ENCODE measurements at regions not wholly inside any gene's neighbourhood (a gene's known extent, or its start where the extent isn't known, plus 50 kb on each side); places are given as distances from the start of the nearest gene placed in this dataset.

DNA sequence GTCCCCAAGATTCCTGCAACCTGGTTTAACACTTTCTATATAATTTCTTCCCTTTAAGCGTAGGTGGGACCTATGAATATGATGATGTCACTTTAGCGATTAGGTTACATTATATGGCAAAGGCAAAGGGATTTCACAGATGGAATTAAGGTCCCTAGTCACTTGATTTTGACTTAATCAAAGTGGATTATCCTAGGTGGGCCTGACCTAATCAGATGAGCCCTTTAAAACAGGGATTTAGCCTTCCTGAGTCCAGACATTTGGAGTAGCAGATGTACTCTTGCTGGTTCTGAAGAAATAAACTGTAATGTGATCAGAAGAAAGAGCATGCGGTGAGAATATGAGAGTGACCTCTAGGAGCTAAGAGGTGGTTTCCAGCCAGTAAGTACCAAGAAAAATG is 67.8 kb upstream of the LIN7C start:
- H3K27me3 Mint-ChIP-seq (ENCODE audit: insufficient read depth, unreplicated experiment) = no peaks in the 10 kb centered on the region
- H3K36me3 Mint-ChIP-seq (ENCODE audit: insufficient read depth, unreplicated experiment) = no peaks in the 10 kb centered on the region
- H3K4me1 Mint-ChIP-seq (ENCODE audit: insufficient read depth, unreplicated experiment) = no peaks in the 10 kb centered on the region
- no peak overlapping the region for H3K4me3 Mint-ChIP-seq (ENCODE audit: unreplicated experiment)
- intact Hi-C loops (cut with micrococcal nuclease) = no loop called here
- CTCF ChIA-PET = no interaction called here
- no TSS peak for BruUV-seq (replicated peaks)
- POLR2A ChIA-PET = no interaction called here
- no peaks in the 10 kb centered on the region for H3K9me3 Mint-ChIP-seq (ENCODE audit: unreplicated experiment)
- DNase-seq (ENCODE audit: unreplicated experiment) = no peak
- TF ChIP-seq, protein P1, sequence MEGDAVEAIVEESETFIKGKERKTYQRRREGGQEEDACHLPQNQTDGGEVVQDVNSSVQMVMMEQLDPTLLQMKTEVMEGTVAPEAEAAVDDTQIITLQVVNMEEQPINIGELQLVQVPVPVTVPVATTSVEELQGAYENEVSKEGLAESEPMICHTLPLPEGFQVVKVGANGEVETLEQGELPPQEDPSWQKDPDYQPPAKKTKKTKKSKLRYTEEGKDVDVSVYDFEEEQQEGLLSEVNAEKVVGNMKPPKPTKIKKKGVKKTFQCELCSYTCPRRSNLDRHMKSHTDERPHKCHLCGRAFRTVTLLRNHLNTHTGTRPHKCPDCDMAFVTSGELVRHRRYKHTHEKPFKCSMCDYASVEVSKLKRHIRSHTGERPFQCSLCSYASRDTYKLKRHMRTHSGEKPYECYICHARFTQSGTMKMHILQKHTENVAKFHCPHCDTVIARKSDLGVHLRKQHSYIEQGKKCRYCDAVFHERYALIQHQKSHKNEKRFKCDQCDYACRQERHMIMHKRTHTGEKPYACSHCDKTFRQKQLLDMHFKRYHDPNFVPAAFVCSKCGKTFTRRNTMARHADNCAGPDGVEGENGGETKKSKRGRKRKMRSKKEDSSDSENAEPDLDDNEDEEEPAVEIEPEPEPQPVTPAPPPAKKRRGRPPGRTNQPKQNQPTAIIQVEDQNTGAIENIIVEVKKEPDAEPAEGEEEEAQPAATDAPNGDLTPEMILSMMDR (IDR thresholded peaks at IDR 0.05; ENCODE audit: unreplicated experiment) = no peak
- H3K27ac Mint-ChIP-seq (ENCODE audit: low read depth, unreplicated experiment) = no peak overlapping the region

DNA sequence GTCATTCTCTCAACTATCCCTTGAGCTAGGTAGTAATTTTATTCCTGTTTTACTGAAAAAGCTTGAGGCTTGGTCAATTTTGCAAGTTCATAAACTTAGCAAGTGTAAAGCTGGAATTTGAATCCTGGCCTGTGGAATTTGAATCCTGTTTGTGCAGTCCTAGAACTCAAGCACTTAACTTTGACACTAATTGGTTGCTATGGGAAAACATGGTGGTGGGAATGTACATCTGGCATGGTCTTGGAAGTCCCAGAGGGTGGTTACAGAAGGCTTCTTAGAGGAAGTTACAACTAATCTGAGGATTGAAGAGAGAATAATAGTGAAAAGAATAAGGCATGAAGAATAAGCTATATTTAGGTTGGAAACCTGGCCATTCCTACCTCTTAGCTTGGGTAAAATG is 66.5 kb upstream of the LIN7C start:
- Mint-ChIP-seq H3K36me3 (ENCODE audit: insufficient read depth, unreplicated experiment) (no peaks in the 10 kb centered on the region), H3K4me3 (ENCODE audit: unreplicated experiment) (no peak overlapping the region), H3K27me3 (ENCODE audit: insufficient read depth, unreplicated experiment) (no peaks in the 10 kb centered on the region), H3K4me1 (ENCODE audit: insufficient read depth, unreplicated experiment) (no peaks in the 10 kb centered on the region), H3K9me3 (ENCODE audit: unreplicated experiment) (no peaks in the 10 kb centered on the region), H3K27ac (ENCODE audit: low read depth, unreplicated experiment) (no peak overlapping the region)
- no peak for DNase-seq (ENCODE audit: unreplicated experiment)
- BruUV-seq (replicated peaks) = no TSS peak
- CTCF ChIA-PET = no interaction called here
- intact Hi-C loops (cut with micrococcal nuclease) = no loop called here
- TF ChIP-seq, protein P1 (IDR thresholded peaks at IDR 0.05; ENCODE audit: unreplicated experiment) = no peak
- POLR2A ChIA-PET = interaction anchor here (0.6 kb wide), 1 partner anchor 255 kb away, joined by 3 read pairs; no protein-coding TSS in a partner anchor

DNA sequence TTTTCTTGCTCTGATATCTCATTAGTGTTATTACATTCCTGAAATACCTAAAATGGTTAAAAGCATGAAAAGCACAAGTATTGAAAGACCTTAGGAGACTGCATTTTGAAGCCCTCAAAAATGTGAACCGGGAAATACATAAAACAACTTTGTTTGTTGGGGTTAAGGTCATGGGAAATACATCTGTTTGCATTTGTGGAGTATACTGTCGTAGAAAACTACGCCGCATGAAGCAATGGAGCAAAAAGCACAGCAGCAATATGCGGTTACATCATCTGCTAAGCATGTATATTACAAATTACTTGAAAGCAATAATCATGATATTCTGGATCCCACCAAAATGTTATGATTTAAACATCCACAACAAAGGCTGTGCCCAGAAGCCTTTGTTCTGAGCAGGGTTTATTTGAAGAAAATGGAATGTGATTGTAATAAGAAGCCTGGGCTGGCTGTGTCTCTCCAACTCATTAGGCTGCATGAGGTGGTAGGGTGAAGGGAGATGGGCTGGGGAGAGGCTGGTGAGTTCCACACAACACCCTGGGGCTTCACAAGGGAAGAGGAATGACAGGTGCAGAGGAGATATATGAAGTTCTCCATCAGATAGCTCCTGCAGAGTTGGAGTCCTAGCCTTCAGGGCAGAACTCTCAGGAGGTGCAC is 64.7 kb upstream of the LIN7C start:
- DNase-seq (ENCODE audit: unreplicated experiment) = no peak
- no peak overlapping the region for H3K27ac Mint-ChIP-seq (ENCODE audit: low read depth, unreplicated experiment)
- intact Hi-C loops (cut with micrococcal nuclease) = no loop called here
- no peaks in the 10 kb centered on the region for H3K27me3 Mint-ChIP-seq (ENCODE audit: insufficient read depth, unreplicated experiment)
- no TSS peak for BruUV-seq (replicated peaks)
- ChIA-PET CTCF (interaction anchor here (0.6 to 0.9 kb wide), 3 partner anchors 9 to 1093 kb away, joined by 3 read pairs; no protein-coding TSS in a partner anchor), POLR2A (no interaction called here)
- H3K4me1 Mint-ChIP-seq (ENCODE audit: insufficient read depth, unreplicated experiment) = no peaks in the 10 kb centered on the region
- no peak overlapping the region for H3K4me3 Mint-ChIP-seq (ENCODE audit: unreplicated experiment)
- H3K9me3 Mint-ChIP-seq (ENCODE audit: unreplicated experiment) = no peaks in the 10 kb centered on the region
- H3K36me3 Mint-ChIP-seq (ENCODE audit: insufficient read depth, unreplicated experiment) = no peaks in the 10 kb centered on the region
- TF ChIP-seq, protein P1 (IDR thresholded peaks at IDR 0.05; ENCODE audit: unreplicated experiment) = no peak

DNA sequence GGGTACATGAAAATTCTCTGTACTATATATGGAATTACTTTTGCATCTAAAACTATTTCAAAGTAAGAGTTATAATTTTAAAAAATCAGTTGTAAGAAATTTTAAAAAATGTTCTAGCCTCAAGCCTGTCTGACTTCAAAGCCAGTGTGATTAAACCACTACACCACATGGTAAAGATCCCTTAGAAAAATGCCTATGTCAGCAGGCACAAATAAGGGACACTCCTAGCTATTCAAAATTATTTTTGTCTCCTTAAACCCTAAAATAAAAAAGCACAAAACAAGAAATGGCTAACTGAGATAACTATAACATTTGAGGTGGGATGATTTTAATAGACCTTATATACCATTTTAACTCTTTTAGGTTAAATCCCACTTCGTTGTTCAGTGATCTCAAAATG is 64.0 kb upstream of the LIN7C start:
- Mint-ChIP-seq H3K36me3 (ENCODE audit: insufficient read depth, unreplicated experiment) (no peaks in the 10 kb centered on the region), H3K4me1 (ENCODE audit: insufficient read depth, unreplicated experiment) (no peaks in the 10 kb centered on the region), H3K27ac (ENCODE audit: low read depth, unreplicated experiment) (no peak overlapping the region), H3K27me3 (ENCODE audit: insufficient read depth, unreplicated experiment) (no peaks in the 10 kb centered on the region), H3K9me3 (ENCODE audit: unreplicated experiment) (no peaks in the 10 kb centered on the region), H3K4me3 (ENCODE audit: unreplicated experiment) (no peak overlapping the region)
- BruUV-seq (replicated peaks) = no TSS peak
- intact Hi-C loops (cut with micrococcal nuclease) = no loop called here
- TF ChIP-seq, protein P1 (IDR thresholded peaks at IDR 0.05; ENCODE audit: unreplicated experiment) = no peak
- POLR2A ChIA-PET = no interaction called here
- no peak for DNase-seq (ENCODE audit: unreplicated experiment)
- CTCF ChIA-PET = no interaction called here

Data from MCF 10A (cell line).